HG02759 (cell line): ENCODE measurements at regions not wholly inside any gene's neighbourhood (a gene's known extent, or its start where the extent isn't known, plus 50 kb on each side); places are given as distances from the start of the nearest gene placed in this dataset.
"Not testable (repeated sequence)": the region's sequence is repeated elsewhere in the genome, so short reads cannot be mapped to it uniquely, and the experiment has no call there.

ENCODE experiments used
- ATAC-seq: cut with Tn5 transposase; IDR thresholded peaks from one replicate; pipeline ENCODE4 v1.9.1; 2021; ENCODE audit warnings: mild to moderate bottlenecking, moderate library complexity; ENCODE audit not compliant: unreplicated experiment

DNA sequence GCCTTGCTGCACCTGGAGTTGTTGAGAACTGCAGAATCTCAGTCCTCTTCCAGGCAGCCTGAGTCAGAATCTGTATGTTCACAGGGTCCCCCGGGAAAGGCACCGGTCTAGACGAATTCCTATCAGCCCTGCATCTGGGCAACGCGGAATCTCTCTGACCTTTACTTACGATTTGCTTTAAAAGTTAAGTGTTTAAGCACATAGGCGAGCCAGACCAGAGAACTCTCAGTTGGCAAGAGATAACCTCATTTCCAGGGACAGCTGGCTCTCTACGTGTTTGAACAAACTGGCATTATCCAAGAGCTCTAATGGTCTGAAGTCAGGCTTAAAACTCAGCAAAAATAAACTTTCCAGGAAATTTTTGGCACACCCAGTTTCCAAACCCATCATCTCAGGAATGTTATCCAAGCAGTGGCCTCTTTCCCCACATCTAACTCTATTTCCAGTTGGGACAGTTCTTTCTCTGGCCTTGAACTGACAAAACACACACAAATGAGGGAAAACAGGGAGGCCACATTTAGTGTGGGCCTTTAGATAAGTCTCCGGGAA, 53.4 kb downstream of the HES1 start:
- ATAC-seq, result no peak

DNA sequence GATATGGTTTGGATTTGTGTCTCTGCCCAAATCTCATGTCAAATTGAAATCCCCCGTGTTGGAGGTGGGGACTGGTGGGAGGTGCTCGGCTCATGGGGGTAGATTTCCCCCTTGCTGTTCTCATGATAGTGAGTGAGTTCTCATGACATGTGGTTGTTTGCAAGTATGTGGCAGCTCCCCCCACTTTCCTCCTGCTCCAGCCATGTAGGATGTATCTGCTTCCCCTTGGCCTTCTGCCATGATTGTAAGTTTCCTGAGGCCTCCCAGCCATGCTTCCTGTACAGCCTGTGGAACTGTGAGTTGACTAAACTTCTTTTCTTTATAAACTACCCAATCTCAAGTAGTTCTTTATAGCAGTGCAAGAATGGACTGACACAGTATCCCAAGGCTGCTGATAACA, 55.9 kb downstream of the HES1 start:
- not testable (repeated sequence) for ATAC-seq

DNA sequence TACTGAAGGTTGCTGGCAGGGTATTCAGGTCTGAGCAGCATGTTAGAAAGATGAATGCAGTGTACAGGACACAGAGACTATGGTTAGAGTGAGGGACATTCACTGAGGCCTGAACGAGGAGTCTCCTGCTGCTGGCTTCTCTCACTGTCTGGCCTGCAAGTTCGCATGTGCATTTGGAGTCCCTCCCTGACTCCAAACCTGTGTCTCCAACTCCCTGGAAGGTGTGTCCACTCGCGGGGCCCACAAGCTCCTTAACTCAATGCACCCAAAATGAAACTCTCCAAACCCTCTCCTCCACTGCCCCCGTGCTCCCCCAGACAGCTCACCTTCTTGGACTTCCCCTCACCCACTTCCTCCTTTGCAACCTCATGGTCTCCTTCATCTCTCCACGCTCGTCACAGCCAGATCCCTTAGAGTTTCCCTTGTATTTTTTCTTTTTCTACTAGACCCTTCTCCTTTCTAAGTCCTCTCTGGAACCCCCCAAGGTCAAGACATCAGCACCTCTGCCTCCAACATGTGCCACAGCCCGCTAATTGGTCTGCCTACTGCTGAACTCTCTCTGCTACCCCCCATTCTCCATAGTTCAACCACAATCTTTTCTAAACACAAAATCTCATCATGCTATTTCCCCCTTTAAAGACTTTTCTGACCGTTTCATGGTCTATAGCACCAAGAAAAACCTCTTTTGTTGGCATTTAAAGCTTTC, 58.3 kb downstream of the HES1 start:
- peak; percentile 45 for ATAC-seq

DNA sequence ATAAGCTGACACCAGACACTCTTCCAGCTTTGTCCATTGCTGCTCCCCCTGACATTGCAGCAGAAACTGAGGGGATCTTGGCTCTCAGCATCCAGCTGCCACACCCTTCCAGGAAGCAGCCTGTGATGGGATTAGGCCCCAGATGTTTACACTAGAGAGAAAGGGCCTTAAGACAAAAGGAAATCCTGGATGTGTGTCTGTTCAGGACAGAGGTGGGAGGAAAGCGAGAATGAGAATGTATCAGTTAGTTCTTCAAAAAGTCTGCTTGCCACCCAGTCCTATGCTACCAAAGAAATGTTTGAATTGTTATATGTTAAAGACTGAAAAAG, 58.8 kb downstream of the HES1 start:
- ATAC-seq, result no peak

DNA sequence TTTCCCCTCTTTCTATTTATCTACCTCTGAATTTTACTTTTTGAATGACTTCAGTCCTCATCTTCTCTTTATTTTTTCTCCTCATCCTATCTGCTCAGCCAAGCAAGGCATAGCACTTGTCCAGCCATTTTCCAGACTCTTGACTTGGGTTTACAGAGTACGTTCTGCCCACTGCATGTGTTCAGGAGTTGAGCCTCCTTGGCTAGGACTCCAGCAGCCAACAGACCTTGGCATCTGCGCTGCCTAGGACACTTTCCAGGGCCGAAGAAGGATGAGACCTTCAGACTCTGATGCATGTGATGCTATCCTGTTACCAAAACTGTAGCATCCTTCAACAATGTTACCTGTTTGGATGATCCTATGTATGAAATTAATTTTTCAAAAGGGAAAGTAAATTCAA, 59.7 kb downstream of the HES1 start:
- no peak for ATAC-seq

DNA sequence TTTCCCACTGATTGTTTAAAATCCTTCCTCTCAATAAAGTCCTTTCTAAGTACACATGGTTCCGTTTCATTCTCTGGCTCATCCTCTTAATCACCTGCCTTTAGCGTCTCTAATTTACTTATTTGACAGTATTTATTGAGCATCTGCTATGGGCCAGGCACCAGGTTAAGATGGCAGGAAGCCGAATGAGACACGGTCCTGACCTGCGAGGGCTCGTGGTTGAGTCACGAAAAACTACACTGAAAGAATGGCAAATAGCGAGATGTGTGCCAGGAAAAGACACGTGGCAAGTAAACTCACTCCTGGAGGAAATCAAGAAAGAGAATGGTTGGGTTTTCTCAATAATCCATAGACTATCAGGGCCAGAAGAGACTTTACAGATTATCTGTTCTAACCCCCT, 60.9 kb downstream of the HES1 start:
- no peak for ATAC-seq

DNA sequence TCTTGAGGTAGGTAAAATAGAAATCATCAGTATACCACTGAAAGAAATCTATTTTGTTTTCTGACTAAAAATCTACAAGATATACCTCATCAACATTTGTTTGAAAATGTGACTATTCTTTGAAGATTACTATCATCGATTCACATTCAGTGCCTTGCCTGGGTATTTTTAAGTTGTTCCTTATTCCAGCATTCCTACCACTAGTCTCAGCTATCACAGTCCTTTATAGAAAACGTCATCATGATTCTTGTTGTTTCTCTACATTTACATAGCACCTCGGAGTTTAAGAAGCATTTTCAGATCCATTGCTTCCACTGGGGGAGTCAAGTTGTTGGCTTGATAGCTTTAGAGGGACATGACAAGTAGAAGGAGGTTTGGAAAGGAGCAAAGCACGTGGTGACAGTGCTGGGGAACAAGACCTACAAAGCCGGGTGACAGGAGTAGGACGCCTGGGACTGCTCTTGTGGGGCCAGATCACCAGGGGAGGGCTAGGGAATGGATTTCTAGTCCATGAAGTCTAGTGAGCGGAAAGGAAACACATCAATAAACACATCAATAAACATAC, 61.5 kb downstream of the HES1 start:
- no peak for ATAC-seq

DNA sequence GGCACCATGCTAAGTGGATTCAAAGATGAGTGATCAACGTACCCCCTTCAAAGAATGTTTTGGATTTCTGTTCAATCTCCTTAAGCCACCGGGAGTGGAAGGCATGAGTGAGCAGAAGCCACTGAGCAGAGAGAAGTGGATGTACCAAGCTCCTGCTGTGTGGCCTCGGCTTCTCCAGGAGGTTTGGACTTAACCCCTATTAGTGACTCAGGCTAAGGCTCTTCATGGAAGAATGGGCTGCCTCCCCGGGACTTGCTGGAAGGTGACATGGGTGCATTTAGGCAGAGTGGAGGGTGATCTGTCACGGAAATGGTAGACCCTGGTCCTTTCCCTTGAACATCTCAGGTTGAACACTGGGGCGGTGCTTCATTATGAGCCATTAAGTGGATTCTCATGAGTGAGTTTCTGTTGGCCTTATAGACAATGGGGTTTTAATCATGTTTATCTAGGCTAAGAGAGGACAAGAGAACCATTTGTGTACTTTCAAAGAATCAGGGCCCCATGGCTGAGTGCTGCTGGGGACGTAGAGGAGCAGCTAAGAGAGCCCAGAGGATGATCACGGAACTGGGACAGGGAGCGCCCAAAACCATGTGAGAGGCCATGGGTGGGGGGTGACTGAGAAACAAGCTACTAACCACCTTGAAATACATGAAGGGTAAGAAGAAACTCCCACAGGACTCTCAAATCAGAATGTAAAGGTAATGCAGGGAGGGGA, 62.2 kb downstream of the HES1 start:
- ATAC-seq, result no peak

DNA sequence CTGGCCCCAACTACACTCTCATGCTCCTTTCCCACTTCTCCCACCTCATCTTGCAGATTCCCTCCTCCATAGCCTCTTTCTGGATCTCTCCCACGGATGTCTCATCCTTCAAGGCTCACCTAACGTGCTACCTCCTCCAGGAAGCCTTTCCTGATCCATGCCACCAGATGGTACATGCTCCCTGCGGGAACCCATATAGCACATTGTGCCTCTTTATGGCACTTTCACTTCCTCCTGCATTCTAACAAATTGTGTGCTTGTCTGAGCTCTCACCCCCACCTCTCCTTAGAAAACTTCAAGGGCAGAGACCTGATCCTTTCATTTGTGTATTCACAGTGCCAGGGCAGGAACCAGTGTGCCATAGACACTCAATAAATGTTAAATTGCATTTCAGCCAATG, 63.0 kb downstream of the HES1 start:
- no peak for ATAC-seq

DNA sequence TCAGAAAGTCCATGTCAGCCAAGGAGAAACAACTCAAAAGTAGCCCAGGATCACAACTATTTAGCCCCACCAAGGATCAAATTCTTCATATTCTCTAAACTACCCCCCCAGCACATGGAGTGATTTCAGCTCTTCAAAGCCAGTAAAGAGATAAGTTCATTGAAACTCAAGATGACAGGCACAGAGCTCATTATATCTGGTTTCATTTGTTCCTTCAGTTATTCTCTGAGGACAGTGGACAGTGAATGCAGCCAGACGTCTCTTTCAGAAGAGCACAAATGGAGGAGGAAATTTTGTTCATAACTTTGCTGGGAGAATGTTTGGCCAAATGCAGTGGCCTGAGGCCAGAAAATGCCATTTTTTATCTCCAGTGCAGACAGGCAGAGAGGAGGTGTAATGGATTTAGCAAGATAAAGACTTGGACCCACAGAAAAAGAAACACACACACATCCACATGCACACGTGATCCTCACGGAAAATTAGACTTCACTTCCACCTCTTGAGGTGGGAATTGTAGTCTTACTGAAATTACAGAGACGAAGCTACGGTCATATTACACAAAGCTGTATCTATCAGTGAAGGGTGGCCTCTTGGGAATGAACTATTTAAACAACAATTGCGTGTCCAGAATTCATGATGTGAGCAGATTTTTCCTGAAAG, 64.6 kb downstream of the HES1 start:
- ATAC-seq, result no peak

DNA sequence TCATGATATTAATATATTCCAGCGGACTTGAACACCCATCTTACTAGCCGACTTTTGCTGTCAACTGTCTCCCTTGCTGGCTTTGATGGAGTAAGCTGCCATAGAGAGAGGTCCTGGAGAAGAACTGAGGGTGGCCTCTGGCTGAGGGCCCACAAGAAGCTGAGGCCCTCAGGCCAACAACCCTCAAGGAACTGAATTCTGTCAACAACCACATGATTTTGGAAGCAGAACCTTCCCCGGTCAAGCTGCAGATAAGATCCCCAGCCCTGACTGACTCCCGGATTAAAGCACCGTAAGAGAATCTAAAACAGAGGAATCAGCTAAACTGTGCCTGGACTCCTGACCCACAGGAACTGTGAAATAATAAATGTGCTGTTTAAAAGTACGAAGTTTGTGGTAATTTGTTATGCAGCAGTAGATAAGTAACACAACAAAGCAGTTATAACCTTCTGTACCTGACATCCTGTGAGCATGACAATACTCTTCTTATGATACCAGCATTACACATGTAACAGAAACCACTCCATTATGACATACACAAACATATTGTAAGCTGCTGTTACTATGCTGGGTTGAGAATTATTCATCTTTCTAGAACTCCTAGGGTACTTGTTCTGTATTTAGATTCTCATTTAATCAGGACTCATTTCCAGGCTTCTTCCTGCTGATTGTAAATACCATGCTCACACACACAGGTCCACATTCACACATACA, 66.2 kb downstream of the HES1 start:
- no peak for ATAC-seq

DNA sequence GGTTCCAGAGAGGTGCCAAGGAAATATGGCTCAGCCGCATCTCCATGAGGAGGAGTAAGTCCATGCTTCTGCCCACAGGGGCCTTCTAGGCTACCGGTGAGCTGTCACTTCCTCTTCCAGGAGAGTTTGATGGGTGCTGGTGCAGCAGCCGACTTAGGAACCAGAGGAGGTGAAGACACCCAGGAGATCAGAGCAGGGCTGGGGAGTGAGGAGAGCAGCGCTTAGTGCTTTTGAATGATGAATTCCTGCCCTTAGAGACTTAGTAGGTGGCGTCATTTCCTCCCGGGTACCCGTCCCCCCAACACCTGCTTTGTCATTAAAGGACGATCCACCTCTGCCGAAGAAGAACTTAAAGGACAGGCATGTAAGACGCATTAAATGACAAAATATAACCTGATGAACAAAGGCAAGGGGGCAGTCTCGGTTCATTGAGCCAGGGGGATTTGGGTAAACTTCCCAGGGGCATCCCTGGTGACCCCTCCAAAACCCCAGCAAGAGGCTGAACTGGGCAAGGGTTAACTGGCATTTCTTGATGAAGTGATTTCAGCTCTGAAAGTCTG, 67.6 kb downstream of the HES1 start:
- peak; percentile 38 for ATAC-seq

DNA sequence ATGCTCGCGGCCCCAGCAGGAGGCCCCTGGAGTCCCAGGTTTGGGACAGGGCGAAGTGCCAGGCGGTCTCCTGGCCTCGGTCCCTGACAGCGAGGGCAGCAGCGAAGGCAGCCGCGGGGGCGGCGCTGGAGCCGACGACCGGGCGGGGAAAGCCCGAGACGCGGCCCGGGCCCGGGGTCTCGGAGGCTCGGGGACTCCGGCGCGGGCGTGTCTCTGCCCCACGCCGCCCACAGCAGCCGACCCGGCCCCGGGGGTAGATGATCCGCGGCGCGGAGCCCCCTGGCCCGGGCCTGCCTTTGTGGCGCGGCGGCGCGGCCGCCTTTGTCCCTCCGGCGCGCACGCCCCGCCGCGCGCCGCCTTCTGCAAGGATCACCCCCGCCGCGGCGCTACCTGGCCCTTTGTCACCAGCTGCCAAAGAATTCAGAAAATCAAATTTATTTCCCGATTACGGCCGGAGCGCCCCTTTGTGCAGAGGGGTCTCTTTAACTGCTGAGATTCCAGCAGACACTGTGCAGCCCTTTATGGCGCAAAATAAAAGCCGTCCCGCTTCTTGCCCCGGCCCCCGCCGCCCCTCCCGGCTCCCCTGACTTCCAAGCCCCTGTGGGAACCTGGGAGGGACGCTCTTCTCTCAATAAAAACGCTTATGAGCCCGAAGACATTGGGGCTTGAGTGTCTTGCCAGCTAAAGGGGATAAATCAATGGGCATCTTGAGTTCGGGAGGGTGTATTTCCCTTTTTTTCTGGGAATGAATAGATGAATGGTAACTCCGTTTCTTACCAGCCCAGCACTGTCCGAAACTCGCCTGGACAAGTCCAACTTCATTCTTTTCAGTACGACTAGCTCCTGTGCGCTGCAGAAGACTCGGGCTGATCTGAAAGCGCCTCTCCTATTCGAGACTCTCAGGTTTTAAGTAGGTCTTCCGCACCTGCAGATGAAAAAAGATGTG, 68.4 kb downstream of the HES1 start:
- ATAC-seq, result peak; percentile 60

DNA sequence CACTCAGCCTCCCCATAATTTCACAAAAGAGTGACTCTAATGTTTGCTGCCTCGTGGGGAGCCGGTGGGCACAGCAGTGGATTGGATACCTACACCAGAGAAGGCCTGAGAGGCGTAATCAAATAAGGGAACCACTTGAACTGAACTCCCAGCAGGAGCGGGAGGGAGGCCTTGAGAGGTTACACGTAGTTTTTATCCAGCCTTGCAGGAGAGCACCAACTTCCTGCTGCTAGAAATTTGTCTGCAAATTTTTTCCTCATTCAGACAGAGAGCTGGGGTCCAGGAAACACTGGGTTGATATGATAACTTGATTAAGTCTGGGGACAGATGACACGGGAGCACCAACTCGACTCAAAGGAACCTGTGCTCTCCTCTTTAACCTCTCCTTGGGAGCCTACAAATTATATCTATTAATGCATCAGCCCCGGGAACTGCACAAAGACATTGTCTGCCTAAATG, 69.8 kb downstream of the HES1 start:
- no peak for ATAC-seq

DNA sequence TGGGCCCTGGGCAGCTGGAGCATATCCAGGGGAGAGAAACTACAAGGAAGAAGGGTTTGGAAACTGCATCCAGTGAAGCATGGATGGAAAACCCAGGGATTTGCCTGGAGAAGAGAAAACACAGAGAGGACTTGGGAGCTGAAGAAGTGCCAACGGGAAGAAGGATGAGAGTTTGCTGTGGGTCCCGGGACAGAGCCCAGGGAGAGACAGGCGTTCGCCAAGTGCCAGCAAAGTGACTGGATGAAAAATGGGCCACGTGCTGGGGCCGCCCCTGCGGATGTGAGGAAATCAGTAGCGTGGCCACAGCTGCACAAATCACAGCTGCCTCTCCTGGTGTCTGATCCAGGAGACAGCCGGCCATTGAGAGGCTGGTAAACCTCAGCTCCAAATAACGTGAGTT, 70.4 kb downstream of the HES1 start:
- ATAC-seq, result no peak

DNA sequence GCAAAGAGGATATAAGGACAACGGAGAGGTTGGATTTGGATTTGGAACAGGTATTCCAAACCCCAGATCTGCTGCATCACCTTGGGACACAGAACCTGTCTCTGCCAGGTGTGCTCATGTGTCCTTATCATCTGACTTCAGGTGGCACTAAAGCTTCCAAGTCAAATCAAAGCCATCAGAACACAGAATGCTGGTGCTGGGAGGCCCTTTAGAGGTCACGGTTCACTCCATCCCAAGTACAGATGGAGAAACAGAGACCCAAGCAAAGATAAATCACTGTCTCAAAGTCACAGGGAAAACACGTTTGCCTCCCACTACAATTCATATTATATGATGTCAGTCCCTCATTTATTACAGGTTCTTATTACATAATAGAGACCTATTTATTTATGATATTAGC, 72.8 kb downstream of the HES1 start:
- no peak for ATAC-seq

DNA sequence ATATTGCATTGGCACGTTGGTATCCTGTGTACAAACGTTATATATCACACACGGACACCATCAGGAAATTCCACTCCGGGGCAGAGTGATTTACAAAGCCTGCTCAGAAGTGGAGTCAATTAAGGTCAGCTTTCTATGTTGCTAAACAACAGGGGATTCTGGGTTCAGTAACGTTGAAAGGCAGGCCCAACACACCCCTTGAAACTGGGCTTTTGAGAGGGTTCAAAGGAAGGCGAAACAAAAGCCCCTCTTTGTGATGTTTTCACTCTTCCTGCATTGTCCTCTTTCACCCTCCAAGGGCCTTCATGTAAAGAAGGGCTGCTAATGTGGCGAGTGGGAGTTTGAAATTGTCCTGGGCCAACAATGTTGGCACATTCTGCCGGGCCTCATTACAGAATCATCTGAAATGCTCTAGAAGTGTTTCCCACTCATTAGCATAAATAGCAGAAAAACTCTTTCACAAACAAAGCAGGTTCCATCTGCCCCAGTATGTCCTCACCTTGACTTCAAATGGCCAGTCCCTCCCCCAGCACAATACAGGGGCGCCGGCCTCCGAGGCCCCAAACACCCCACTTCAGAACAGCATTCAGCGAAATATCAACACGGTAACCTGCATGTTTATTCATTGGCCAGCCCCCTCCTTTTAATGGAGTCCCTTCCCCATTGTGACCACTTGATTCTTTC, 76.4 kb downstream of the HES1 start:
- no peak for ATAC-seq

DNA sequence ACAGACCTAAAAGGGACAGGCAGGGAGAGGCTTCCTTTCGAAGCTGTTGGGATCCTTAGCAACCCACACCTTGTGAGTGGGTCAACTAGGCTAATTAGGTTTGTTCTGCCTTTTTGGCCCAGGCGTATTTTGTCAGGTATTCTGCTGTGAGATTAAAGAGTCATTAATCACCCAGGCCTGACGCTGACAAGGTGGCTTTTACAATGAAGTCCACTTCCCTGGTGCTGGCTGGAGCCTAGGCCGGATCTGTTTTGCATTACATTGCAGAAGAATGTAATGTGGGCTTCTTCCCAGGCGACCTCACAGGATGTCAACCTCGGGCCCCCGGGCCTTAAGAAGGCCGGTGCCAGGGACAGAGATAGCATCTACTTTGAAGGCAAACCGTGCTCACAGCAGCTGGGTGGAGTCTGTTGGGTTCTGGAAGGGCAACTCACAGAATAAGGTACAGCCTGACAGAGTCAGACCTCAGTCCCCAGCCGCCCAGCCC, 76.9 kb downstream of the HES1 start:
- ATAC-seq, result no peak

DNA sequence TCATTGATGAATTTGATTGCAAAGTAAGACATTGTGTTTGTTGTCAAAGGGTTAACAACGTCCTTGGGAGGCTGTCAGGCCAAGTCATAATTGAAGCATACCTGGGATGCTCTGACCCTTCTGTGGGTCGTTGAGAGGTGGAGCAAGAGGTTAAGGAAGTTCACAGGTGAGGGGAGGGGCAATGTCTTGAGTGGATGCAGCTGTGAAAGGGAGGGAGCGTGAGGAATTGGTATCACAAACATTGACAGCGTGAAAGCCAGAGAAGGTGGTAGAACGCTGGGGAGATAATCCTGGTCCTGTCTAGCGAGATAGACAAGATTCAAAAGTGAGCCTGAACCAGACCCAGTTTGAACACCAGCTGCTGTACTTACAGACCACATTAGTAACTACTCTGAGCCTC, 79.4 kb downstream of the HES1 start:
- ATAC-seq, result no peak
